NCI-H2227 (cell line): ENCODE measurements at regions not wholly inside any gene's neighbourhood (a gene's known extent, or its start where the extent isn't known, plus 50 kb on each side); places are given as distances from the start of the nearest gene placed in this dataset.

ENCODE experiments used
- DNase-seq: peaks from one replicate; lab custom pipeline; 2025; ENCODE audit not compliant: unreplicated experiment; lab: John Stamatoyannopoulos, UW

GRCh38 chr1:54497338-54497737 lies 50.7 kb upstream of the ACOT11 start:
- DNase-seq: no peak

GRCh38 chr1:54495954-54496353 lies 52.1 kb upstream of the ACOT11 start:
- no peak for DNase-seq

- no peak for DNase-seq
These were observed 54.4 kb upstream of the ACOT11 start for GRCh38 chr1:54493608-54494007.

GRCh38 chr1:54490361-54491248 lies 57.4 kb upstream of the ACOT11 start:
- DNase-seq: peak; percentile 82

- DNase-seq: no peak
These were observed 58.3 kb upstream of the ACOT11 start for GRCh38 chr1:54489627-54490250.

- DNase-seq: peak; percentile 92
These were observed 59.0 kb upstream of the ACOT11 start for GRCh38 chr1:54488779-54489626.

GRCh38 chr1:54488065-54488750 lies 59.8 kb upstream of the ACOT11 start:
- peak; percentile 96 for DNase-seq

GRCh38 chr1:54487571-54488050 lies 60.4 kb upstream of the ACOT11 start:
- DNase-seq: peak; percentile 55

GRCh38 chr1:54486907-54487306 lies 61.1 kb upstream of the ACOT11 start:
- DNase-seq: peak; percentile 24

- DNase-seq: no peak
These were observed 62.6 kb upstream of the ACOT11 start for GRCh38 chr1:54485416-54485815.

GRCh38 chr1:54483875-54484437 lies 64.1 kb upstream of the ACOT11 start:
- DNase-seq: no peak

- DNase-seq: no peak
These were observed 66.7 kb upstream of the ACOT11 start for GRCh38 chr1:54481201-54481884.

GRCh38 chr1:54480525-54480848 lies 67.5 kb upstream of the ACOT11 start:
- no peak for DNase-seq

- DNase-seq: no peak
These were observed 68.0 kb upstream of the ACOT11 start for GRCh38 chr1:54479841-54480524.

- no peak for DNase-seq
These were observed 68.8 kb upstream of the ACOT11 start for GRCh38 chr1:54479251-54479650.

- no peak for DNase-seq
These were observed 70.9 kb upstream of the ACOT11 start for GRCh38 chr1:54477153-54477561.

- DNase-seq: no peak
These were observed 70.4 kb upstream of the SSBP3 start for GRCh38 chr1:54476530-54477109.

GRCh38 chr1:54475946-54476516 lies 69.8 kb upstream of the SSBP3 start:
- peak; percentile 81 for DNase-seq
